Prostate gland (tissue), 2 donors: ENCODE measurements at regions not wholly inside any gene's neighbourhood (a gene's known extent, or its start where the extent isn't known, plus 50 kb on each side); places are given as distances from the start of the nearest gene placed in this dataset.

Source experiments
- POLR2A ChIP-seq: fragments of 450-650 bp; IDR thresholded peaks from one replicate; pipeline ENCODE4 v1.6.1; 2016; ENCODE audit warnings: antibody characterized with exemption, mild to moderate bottlenecking
- POLR2AphosphoS5 ChIP-seq: sonication (generic); formaldehyde crosslinking; IDR thresholded peaks from one replicate; pipeline ENCODE4 v1.6.1; 2017; ENCODE audit warnings: antibody characterized with exemption
- TF ChIP-seq, protein P1 (sequence below), 4 experiments: fragments of 200-600 bp in 2 of 4; fragments of 450-650 bp in 2 of 4; sonication (generic) in 2 of 4; IDR thresholded peaks; 1 replicate in 3 of 4; 2 replicates in 1 of 4; pipeline ENCODE4 v1.5.1; 2016 to 2019; ENCODE audit warnings: antibody characterized with exemption in 4 of 4, mild to moderate bottlenecking in 2 of 4, moderate library complexity in 2 of 4

DNA sequence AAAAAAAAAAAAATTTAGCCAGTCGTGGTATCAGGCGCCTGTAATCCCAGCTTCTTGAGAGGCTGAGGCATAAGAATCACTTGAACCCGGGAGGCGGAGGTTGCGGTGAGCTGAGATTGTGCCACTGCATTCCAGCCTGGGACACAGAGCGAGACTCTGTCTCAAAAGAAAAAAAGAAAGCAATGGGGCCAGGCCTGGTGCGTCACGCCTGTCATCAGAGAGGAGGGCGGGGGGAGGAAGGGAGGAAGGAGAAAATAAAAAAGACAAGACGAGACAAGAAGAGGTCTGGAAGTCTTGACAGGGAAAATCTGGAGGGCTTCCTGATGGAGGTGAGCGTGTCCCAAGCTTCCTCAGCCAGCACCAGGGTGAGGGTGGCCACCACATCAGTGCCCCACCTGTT is 54.9 kb upstream of the PTPRS start:
- TF ChIP-seq POLR2AphosphoS5 (no peak), POLR2A (no peak)
- TF ChIP-seq, protein P1, sequence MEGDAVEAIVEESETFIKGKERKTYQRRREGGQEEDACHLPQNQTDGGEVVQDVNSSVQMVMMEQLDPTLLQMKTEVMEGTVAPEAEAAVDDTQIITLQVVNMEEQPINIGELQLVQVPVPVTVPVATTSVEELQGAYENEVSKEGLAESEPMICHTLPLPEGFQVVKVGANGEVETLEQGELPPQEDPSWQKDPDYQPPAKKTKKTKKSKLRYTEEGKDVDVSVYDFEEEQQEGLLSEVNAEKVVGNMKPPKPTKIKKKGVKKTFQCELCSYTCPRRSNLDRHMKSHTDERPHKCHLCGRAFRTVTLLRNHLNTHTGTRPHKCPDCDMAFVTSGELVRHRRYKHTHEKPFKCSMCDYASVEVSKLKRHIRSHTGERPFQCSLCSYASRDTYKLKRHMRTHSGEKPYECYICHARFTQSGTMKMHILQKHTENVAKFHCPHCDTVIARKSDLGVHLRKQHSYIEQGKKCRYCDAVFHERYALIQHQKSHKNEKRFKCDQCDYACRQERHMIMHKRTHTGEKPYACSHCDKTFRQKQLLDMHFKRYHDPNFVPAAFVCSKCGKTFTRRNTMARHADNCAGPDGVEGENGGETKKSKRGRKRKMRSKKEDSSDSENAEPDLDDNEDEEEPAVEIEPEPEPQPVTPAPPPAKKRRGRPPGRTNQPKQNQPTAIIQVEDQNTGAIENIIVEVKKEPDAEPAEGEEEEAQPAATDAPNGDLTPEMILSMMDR (IDR thresholded peaks at IDR 0.05): no peak
